K562 (cell line): ENCODE measurements at regions not wholly inside any gene's neighbourhood (a gene's known extent, or its start where the extent isn't known, plus 50 kb on each side); places are given as distances from the start of the nearest gene placed in this dataset.

Source experiments
- KHSRP ChIP-seq: fragments of 450-650 bp; IDR thresholded peaks from 2 replicates; pipeline ENCODE4 v1.6.1; 2017
- NEUROD1 ChIP-seq: fragments of 150-350 bp; IDR thresholded peaks from 2 replicates; pipeline ENCODE4 v1.6.1; 2014; ENCODE audit warnings: borderline replicate concordance, low read length, low read depth; ENCODE audit not compliant: partially characterized antibody
- POU5F1 ChIP-seq: fragments of 150-350 bp; IDR thresholded peaks from 2 replicates; pipeline ENCODE4 v1.6.1; 2014; ENCODE audit warnings: borderline replicate concordance, low read length, low read depth, mild to moderate bottlenecking; ENCODE audit not compliant: partially characterized antibody
- RB1 ChIP-seq: fragments of 450-650 bp; IDR thresholded peaks from 2 replicates; pipeline ENCODE4 v1.6.1; 2017; ENCODE audit warnings: low read depth, mild to moderate bottlenecking
- ZNF512 ChIP-seq: IDR thresholded peaks from 2 replicates; pipeline ENCODE4 v1.6.1; 2016; ENCODE audit warnings: missing genetic modification characterization, missing compliant biosample characterization
- ZNF609 ChIP-seq: sonication (generic); formaldehyde crosslinking; IDR thresholded peaks from 2 replicates; pipeline ENCODE4 v1.8.1; 2023; ENCODE audit warnings: missing genetic modification reagents, mild to moderate bottlenecking, borderline replicate concordance

- TF ChIP-seq NEUROD1 (no peak), KHSRP (no peak), POU5F1 (no peak), ZNF512 (no peak), ZNF609 (CRISPR knock-in tag) (no peak), RB1 (no peak)
These were observed 1094.0 kb downstream of the FSCB start (continued) for GRCh38 chr14:43413084-43413483.
